ENCODE measurements at regions not wholly inside any gene's neighbourhood (a gene's known extent, or its start where the extent isn't known, plus 50 kb on each side); places are given as distances from the start of the nearest gene placed in this dataset.

DNA sequence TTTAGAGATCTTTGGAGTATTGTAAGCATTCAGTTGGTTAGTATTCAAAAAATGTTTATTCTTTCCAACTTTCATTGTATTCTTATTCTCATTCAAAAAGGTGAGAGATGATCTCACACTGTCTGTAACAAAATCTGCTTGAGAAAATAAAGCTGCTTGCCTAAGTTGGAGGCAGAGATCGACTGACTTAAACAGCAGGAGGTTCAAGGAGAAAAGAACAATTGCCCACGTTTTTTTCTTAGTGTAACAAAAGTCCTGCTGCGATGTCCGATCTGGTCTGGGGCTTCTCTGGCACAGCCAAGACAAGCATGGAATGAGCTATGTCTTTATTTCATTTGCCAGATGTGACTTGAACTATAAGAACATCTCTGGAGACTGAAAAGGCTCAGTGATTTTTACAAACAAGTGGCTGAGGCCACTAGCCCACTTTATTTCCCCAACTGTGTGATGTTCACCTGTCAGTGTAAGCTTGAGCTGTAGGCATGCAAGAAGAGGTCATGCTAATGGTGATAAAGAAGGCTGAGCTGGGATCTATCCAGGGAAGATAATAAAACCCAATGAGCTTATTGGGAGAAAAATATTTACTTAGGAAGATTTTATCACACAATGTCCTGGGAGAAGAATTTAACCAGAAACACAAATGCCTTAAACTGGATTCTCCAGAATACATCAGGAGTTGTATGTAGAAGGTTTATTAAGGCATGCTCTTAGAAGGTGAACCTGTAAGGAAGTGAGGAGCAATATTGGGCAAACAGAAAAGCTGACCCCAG lies 580.1 kb upstream of the BTBD3 start:
- intact Hi-C loops (cut with micrococcal nuclease), result no loop called here
- TF ChIP-seq, protein P1, sequence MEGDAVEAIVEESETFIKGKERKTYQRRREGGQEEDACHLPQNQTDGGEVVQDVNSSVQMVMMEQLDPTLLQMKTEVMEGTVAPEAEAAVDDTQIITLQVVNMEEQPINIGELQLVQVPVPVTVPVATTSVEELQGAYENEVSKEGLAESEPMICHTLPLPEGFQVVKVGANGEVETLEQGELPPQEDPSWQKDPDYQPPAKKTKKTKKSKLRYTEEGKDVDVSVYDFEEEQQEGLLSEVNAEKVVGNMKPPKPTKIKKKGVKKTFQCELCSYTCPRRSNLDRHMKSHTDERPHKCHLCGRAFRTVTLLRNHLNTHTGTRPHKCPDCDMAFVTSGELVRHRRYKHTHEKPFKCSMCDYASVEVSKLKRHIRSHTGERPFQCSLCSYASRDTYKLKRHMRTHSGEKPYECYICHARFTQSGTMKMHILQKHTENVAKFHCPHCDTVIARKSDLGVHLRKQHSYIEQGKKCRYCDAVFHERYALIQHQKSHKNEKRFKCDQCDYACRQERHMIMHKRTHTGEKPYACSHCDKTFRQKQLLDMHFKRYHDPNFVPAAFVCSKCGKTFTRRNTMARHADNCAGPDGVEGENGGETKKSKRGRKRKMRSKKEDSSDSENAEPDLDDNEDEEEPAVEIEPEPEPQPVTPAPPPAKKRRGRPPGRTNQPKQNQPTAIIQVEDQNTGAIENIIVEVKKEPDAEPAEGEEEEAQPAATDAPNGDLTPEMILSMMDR (IDR thresholded peaks at IDR 0.05; ENCODE audit: borderline replicate concordance), result no peak
- H3K27me3 ChIP-seq (ENCODE audit: low read depth), result no peaks in the 10 kb centered on the region
- H3K9me3 ChIP-seq (replicated peaks), result no peaks in the 10 kb centered on the region
- H3K27ac ChIP-seq (replicated peaks), result no peak overlapping the region
- no peaks in the 10 kb centered on the region for H3K36me3 ChIP-seq
- no peak overlapping the region for H3K4me3 ChIP-seq
- no peak for DNase-seq
- H3K4me1 ChIP-seq, result no peaks in the 10 kb centered on the region

DNA sequence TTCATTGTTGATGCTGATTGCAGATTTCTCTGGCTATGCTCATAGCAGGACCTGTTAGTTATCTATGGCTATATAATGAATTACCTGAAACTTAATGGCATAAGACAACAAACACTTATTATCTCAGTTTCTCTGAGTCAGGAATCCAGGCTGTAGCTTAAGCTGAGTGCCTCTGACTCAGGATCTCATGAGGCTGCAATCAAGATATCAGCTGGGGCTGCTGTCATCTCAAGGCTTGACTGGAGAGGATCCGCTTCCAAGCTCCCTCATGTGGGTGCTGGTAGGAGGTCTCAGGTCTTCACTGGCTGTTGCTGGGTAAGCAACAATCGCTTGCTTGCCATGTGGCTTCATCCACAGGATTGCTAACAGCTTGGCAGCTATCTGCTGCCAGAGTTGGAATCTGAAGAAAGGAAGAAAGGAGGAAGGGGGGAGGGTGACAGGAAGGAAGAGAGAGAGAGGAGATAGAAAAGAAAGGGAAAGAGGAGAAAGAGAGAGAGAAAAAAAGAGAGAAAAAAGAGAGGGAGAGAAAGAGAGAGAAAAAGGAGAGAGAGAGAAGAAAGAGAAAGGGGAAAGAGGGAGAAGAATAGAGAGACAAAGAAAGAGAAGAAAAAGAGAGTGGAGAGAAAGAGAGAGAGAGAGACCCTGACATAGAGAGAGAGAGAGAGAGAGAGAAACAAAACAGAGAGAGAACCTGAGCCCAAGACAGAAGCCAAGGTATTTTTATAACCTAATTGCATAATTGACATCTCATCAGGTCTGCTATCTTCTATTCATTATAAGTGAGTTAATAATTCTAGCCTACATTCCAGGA lies 579.0 kb upstream of the BTBD3 start:
- no peaks in the 10 kb centered on the region for H3K4me1 ChIP-seq
- no peaks in the 10 kb centered on the region for H3K36me3 ChIP-seq
- intact Hi-C loops (cut with micrococcal nuclease), result no loop called here
- H3K27me3 ChIP-seq (ENCODE audit: low read depth), result no peaks in the 10 kb centered on the region
- H3K9me3 ChIP-seq (replicated peaks), result no peaks in the 10 kb centered on the region
- DNase-seq, result no peak
- H3K27ac ChIP-seq (replicated peaks), result no peak overlapping the region
- TF ChIP-seq, protein P1 (IDR thresholded peaks at IDR 0.05; ENCODE audit: borderline replicate concordance), result no peak
- H3K4me3 ChIP-seq, result no peak overlapping the region

DNA sequence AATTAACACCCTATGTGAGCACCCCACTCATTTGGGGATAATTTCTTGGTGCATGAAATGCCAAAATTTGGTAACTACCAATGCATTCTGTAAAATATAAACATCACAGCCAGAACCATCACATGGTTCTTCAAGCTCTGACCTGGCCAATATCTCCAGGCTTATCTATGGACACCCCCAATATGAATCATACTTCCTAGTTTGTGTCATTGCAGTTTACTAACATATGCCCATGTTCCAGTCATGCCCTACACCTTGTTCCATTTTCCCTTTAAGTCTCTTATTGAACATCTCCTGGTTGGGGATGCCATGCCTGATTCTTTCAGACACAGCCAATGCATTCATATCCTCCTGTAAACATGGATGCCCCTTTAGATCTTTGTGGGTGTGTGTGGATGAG lies 572.8 kb upstream of the BTBD3 start:
- Histone ChIP-seq H3K27ac (replicated peaks) (no peak overlapping the region), H3K9me3 (replicated peaks) (peaks cover 7% of the 10 kb centered on the region), H3K36me3 (no peaks in the 10 kb centered on the region), H3K27me3 (ENCODE audit: low read depth) (no peaks in the 10 kb centered on the region), H3K4me3 (no peak overlapping the region), H3K4me1 (no peaks in the 10 kb centered on the region)
- DNase-seq, result no peak
- intact Hi-C loops (cut with micrococcal nuclease), result no loop called here
- TF ChIP-seq, protein P1 (IDR thresholded peaks at IDR 0.05; ENCODE audit: borderline replicate concordance), result no peak

DNA sequence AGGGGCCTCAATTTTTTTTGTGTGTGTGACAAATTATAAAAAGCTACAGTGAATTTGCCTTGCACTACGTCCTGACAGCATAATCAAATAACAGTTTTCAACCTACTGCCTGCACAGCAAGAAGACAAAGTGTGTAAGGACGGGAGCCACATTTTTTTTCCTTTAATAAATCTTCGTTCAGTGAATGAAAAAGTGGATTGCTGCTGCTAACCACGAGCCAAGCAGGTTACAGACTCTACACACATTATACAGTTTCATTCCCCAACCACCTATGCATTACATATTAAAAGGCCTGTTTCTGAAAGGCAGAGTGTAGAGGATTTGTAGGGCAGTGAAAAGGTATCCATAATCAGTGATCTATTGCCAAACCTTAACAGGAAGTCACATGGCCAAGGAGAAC lies 570.0 kb upstream of the BTBD3 start:
- Histone ChIP-seq H3K27ac (replicated peaks) (no peak overlapping the region), H3K9me3 (replicated peaks) (peaks cover 7% of the 10 kb centered on the region), H3K36me3 (no peaks in the 10 kb centered on the region), H3K4me1 (no peaks in the 10 kb centered on the region), H3K4me3 (no peak overlapping the region), H3K27me3 (ENCODE audit: low read depth) (no peaks in the 10 kb centered on the region)
- TF ChIP-seq, protein P1 (IDR thresholded peaks at IDR 0.05; ENCODE audit: borderline replicate concordance), result no peak
- DNase-seq, result no peak
- intact Hi-C loops (cut with micrococcal nuclease), result no loop called here

DNA sequence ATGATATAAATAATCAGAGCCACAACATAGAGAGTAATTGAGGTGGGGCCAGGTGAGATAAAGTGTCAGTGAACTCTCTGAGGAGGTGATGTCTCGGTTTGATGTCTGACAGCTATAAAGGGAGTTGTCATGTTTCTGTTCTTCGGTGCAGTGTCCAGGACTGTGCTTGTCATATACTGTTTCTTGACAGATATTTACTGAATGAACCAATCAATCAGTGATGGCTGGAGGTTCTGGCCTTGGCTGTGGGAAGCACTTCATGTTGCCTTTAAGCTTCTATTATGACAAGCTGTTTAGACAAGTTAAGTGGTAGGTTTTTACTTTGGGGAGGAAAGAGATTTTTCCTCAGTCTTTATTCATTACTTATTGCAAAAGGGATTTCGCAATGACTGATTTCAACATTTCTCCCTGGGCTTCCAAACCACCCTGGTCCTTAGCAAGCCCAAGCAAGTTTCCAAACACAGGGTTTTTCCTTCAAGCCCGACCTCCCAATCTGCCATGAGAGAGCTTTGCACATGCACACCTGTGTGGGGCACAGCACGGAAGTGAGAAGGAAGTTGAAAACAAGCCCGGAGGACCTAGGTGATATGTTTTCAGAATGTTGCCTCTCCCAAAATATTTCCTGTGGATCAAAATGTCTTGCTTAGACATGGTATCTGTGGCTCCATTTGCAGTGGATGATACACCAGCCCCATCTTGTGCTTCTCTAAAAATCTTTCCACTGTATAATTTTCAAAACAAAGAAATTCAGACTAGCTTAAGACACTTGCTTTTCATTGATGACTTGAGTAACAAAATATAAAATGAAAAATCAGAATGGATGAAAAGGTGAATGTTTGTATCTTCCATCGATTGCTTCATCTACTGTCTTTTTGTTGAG lies 567.3 kb upstream of the BTBD3 start:
- DNase-seq, result no peak
- H3K27ac ChIP-seq (replicated peaks), result no peak overlapping the region
- no peaks in the 10 kb centered on the region for H3K4me1 ChIP-seq
- H3K9me3 ChIP-seq (replicated peaks), result peaks cover 7% of the 10 kb centered on the region
- TF ChIP-seq, protein P1 (IDR thresholded peaks at IDR 0.05; ENCODE audit: borderline replicate concordance), result no peak
- intact Hi-C loops (cut with micrococcal nuclease), result no loop called here
- no peaks in the 10 kb centered on the region for H3K36me3 ChIP-seq
- no peak overlapping the region for H3K4me3 ChIP-seq
- no peaks in the 10 kb centered on the region for H3K27me3 ChIP-seq (ENCODE audit: low read depth)
